ENCODE measurements at regions not wholly inside any gene's neighbourhood (a gene's known extent, or its start where the extent isn't known, plus 50 kb on each side); places are given as distances from the start of the nearest gene placed in this dataset.

- TF ChIP-seq POLR2AphosphoS5 (IDR thresholded peaks at IDR 0.05; ENCODE audit: low read depth, low read length) (no peak), REST (IDR thresholded peaks at IDR 0.05; ENCODE audit: insufficient read depth in 1 of 2, low read depth in 2 of 2, low read length in 2 of 2) (no peak)
These were observed 355.4 kb upstream of the TNRC6C start for GRCh38 chr17:77602883-77603640.

All from PFSK-1 (cell line).